CD4-positive, alpha-beta T cell treated with Interferon alpha-2 for 1 hour (primary cell): ENCODE measurements at regions not wholly inside any gene's neighbourhood (a gene's known extent, or its start where the extent isn't known, plus 50 kb on each side); places are given as distances from the start of the nearest gene placed in this dataset.
A peak's percentile ranks its signal among the peaks of the same experiment; 100 is the strongest.

ENCODE experiments used
- DNase-seq, 2 donors: peaks; one replicate each; pipeline ENCODE4 v3.0.0-alpha.2; 2020 to 2022

- no peak for DNase-seq
Observed at GRCh38 chr13:77480066-77480465, 55.4 kb upstream of the SCEL start.

- DNase-seq, result no peak
Observed at GRCh38 chr13:77479326-77479725, 56.2 kb upstream of the SCEL start.

- DNase-seq, result no peak
Observed at GRCh38 chr13:77477299-77477848, 58.1 kb upstream of the SCEL start.

- no peak for DNase-seq
Observed at GRCh38 chr13:77476456-77476855, 59.0 kb upstream of the SCEL start.

GRCh38 chr13:77475345-77476084 is 60.0 kb upstream of the SCEL start:
- no peak for DNase-seq

- no peak for DNase-seq
Observed at GRCh38 chr13:77470986-77471385, 64.5 kb upstream of the SCEL start.

- DNase-seq, result no peak
Observed at GRCh38 chr13:77466753-77467422, 68.6 kb upstream of the SCEL start.

GRCh38 chr13:77465603-77466195 is 69.8 kb upstream of the SCEL start:
- no peak for DNase-seq

GRCh38 chr13:77460195-77460594 is 75.3 kb upstream of the SCEL start:
- DNase-seq, result peak; percentile 8 to 40

- no peak for DNase-seq
Observed at GRCh38 chr13:77459592-77459991, 75.9 kb upstream of the SCEL start.

GRCh38 chr13:77458736-77459135 is 76.8 kb upstream of the SCEL start:
- no peak for DNase-seq

GRCh38 chr13:77457966-77458365 is 77.5 kb upstream of the SCEL start:
- DNase-seq, result no peak

GRCh38 chr13:77456271-77456670 is 79.2 kb upstream of the SCEL start:
- no peak for DNase-seq

GRCh38 chr13:77449265-77449664 is 86.2 kb upstream of the SCEL start:
- no peak for DNase-seq

GRCh38 chr13:77448689-77449088 is 86.8 kb upstream of the SCEL start:
- no peak for DNase-seq

- no peak for DNase-seq
Observed at GRCh38 chr13:77443511-77443910, 92.0 kb upstream of the SCEL start.

- DNase-seq, result no peak
Observed at GRCh38 chr13:77437267-77437666, 98.2 kb upstream of the SCEL start.

- DNase-seq, result no peak
Observed at GRCh38 chr13:77434289-77434688, 101.2 kb upstream of the SCEL start.

- no peak for DNase-seq
Observed at GRCh38 chr13:77431449-77431848, 104.1 kb upstream of the SCEL start.

- DNase-seq, result no peak
Observed at GRCh38 chr13:77430377-77430951, 103.6 kb upstream of the MYCBP2 start.

GRCh38 chr13:77429320-77430142 is 102.6 kb upstream of the MYCBP2 start:
- DNase-seq, result no peak

- DNase-seq, result no peak
Observed at GRCh38 chr13:77425705-77426104, 98.8 kb upstream of the MYCBP2 start.

GRCh38 chr13:77423296-77423695 is 96.4 kb upstream of the MYCBP2 start:
- no peak for DNase-seq
